MCF 10A (cell line): ENCODE measurements at regions not wholly inside any gene's neighbourhood (a gene's known extent, or its start where the extent isn't known, plus 50 kb on each side); places are given as distances from the start of the nearest gene placed in this dataset.

Source experiments
- BruUV-seq: library from RNA; stranded (reverse); fragments of 400-500 nt; replicated peaks from 2 replicates; lab custom pipeline; 2021; lab: Mats Ljungman, UMichigan
- CTCF ChIA-PET: fragments of 300-600 bp; sonication (Branson Sonifier 250); formaldehyde crosslinking; extraction: SDS; loops from one replicate; lab custom pipeline; 2021; ENCODE audit warnings: antibody characterized with exemption, inconsistent platforms; lab: Yijun Ruan, JAX
- POLR2A ChIA-PET: fragments of 300-600, 350-650 bp; sonication (Branson Sonifier 250); formaldehyde crosslinking; extraction: SDS; loops from one replicate; lab custom pipeline; 2020; ENCODE audit warnings: antibody characterized with exemption, inconsistent platforms; lab: Yijun Ruan, JAX
- DNase-seq: peaks from one replicate; pipeline ENCODE4 v3.0.0-alpha.2; 2018; ENCODE audit not compliant: unreplicated experiment
- H3K27ac Mint-ChIP-seq: one replicate; pipeline ENCODE4 v1.8.0; 2022; ENCODE audit warnings: mild to moderate bottlenecking, low read depth, mixed read lengths; ENCODE audit not compliant: unreplicated experiment
- H3K27me3 Mint-ChIP-seq: one replicate; pipeline ENCODE4 v1.8.0; 2022; ENCODE audit warnings: mixed read lengths; ENCODE audit not compliant: insufficient read depth, unreplicated experiment
- H3K36me3 Mint-ChIP-seq: one replicate; pipeline ENCODE4 v1.8.0; 2022; ENCODE audit warnings: mild to moderate bottlenecking, moderate library complexity, mixed read lengths; ENCODE audit not compliant: insufficient read depth, unreplicated experiment
- H3K4me1 Mint-ChIP-seq: one replicate; pipeline ENCODE4 v1.8.0; 2022; ENCODE audit warnings: mixed read lengths; ENCODE audit not compliant: insufficient read depth, unreplicated experiment
- H3K4me3 Mint-ChIP-seq: one replicate; pipeline ENCODE4 v1.8.0; 2022; ENCODE audit warnings: mild to moderate bottlenecking, moderate library complexity, mixed read lengths; ENCODE audit not compliant: unreplicated experiment
- H3K9me3 Mint-ChIP-seq: one replicate; pipeline ENCODE4 v1.8.0; 2022; ENCODE audit warnings: mixed read lengths; ENCODE audit not compliant: unreplicated experiment
- CTCF ChIP-seq: fragments of 200-600 bp; IDR thresholded peaks from one replicate; pipeline ENCODE4 v1.8.0; 2022; ENCODE audit warnings: antibody characterized with exemption, mild to moderate bottlenecking; ENCODE audit not compliant: unreplicated experiment
- intact Hi-C: fragments of 100-400 bp; cut with micrococcal nuclease; formaldehyde crosslinking; loops from 2 replicates; pipeline ENCODE4 v1.14.1; 2022

DNA sequence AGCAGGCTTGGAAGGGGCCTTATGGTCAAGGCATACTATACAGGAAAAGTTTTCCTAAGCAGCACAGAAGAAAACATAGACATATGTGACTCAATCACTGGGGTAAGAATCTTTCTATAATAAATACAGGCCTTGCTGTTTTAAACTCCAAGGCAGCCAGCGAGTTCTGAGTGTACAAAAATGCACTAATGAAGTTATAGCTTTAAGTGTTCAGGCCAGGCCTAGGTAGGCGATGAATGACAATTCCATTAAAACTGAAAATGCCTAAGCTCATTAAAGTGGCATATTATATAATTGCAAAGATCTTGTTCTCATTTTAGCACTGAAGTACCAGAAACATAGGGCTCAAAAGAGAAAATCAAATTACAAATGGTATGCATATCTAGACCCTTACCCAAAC is 716.4 kb upstream of the HS3ST1 start:
- Mint-ChIP-seq H3K4me3 (no peak overlapping the region), H3K27ac (no peak overlapping the region)
- CTCF ChIA-PET: interaction anchor here (0.6 kb wide), 1 partner anchor 1574 kb away, joined by 3 read pairs; no protein-coding TSS in a partner anchor

GRCh38 chr4:12144051-12144450 is 715.4 kb upstream of the HS3ST1 start:
- no TSS peak for BruUV-seq
- CTCF ChIA-PET: interaction anchor here (0.5 kb wide), 1 partner anchor 54 kb away, joined by 3 read pairs; no protein-coding TSS in a partner anchor
- H3K4me1 Mint-ChIP-seq: no peaks in the 10 kb centered on the region

More for the DNA sequence above, 716.4 kb upstream of the HS3ST1 start:
- Mint-ChIP-seq H3K4me1 (no peaks in the 10 kb centered on the region), H3K36me3 (no peaks in the 10 kb centered on the region), H3K27me3 (no peaks in the 10 kb centered on the region), H3K9me3 (no peaks in the 10 kb centered on the region)
- BruUV-seq: no TSS peak
- intact Hi-C loops: no loop called here
- POLR2A ChIA-PET: interaction anchor here (0.6 kb wide), 1 partner anchor 27 kb away, joined by 5 read pairs; no protein-coding TSS in a partner anchor
- no peak for TF ChIP-seq CTCF
- no peak for DNase-seq

DNA sequence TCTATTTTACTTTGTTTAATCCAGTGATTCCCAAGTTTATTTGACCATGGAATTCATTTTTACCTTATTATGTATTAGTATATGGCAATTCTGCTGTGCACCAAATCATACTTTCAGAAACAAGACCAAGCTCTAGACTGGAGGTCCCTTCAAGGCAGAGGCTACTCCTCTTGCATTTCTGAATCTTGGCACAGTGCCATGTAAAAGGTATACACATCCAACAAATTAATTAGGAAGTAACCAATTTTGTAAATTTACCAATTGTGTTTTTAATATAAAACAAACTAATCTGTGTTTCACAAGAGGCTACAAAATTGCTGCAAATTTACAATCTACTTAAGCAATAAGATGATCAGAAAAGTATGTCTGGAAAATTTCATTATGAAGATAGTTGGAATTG is 712.2 kb upstream of the HS3ST1 start:
- no peak for TF ChIP-seq CTCF
- Mint-ChIP-seq H3K4me3 (no peak overlapping the region), H3K4me1 (peaks cover 6% of the 10 kb centered on the region), H3K27ac (no peak overlapping the region), H3K36me3 (no peaks in the 10 kb centered on the region), H3K9me3 (no peaks in the 10 kb centered on the region), H3K27me3 (no peaks in the 10 kb centered on the region)
- POLR2A ChIA-PET: no interaction called here
- BruUV-seq: no TSS peak
- CTCF ChIA-PET: interaction anchor here (0.6 to 1.0 kb wide), 4 partner anchors 14 to 575 kb away, joined by 3 to 4 read pairs (median 3); no protein-coding TSS in a partner anchor
- DNase-seq: no peak
- intact Hi-C loops: no loop called here

More at GRCh38 chr4:12144051-12144450, 715.4 kb upstream of the HS3ST1 start:
- Mint-ChIP-seq H3K9me3 (no peaks in the 10 kb centered on the region), H3K27ac (no peak overlapping the region), H3K4me3 (no peak overlapping the region), H3K36me3 (no peaks in the 10 kb centered on the region), H3K27me3 (no peaks in the 10 kb centered on the region)
- no peak for TF ChIP-seq CTCF
- POLR2A ChIA-PET: interaction anchor here (0.7 kb wide), 1 partner anchor 1872 kb away, joined by 3 read pairs; no protein-coding TSS in a partner anchor
- DNase-seq: no peak
- intact Hi-C loops: no loop called here

DNA sequence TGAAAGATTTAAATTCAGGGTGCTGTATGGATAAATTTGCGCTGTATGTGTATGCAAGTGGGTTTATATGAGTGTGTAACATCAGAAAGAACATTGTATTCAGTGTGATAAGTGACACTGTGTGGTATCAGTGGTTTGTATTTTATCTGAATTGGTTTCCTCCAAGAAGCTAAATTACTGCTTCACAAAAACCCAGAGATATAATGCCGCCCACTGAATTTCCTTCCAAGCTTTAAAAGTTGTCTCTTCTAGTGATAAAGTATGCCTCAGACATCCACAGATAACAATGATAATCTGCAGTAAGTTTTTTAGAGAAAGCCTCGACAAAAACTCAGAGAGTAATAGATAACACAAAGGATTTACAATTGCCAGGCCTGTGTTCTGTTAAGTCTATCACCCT is 710.6 kb upstream of the HS3ST1 start:
- H3K4me1 Mint-ChIP-seq: peaks cover 6% of the 10 kb centered on the region
- ChIA-PET CTCF (no interaction called here), POLR2A (interaction anchor here (0.6 kb wide), 1 partner anchor 16 kb away, joined by 3 read pairs; no protein-coding TSS in a partner anchor)
- intact Hi-C loops: no loop called here
- DNase-seq: no peak
- no peaks in the 10 kb centered on the region for H3K27me3 Mint-ChIP-seq
- no peak overlapping the region for H3K4me3 Mint-ChIP-seq
- no peak for TF ChIP-seq CTCF
- no TSS peak for BruUV-seq
- no peaks in the 10 kb centered on the region for H3K9me3 Mint-ChIP-seq
- H3K36me3 Mint-ChIP-seq: no peaks in the 10 kb centered on the region
- no peak overlapping the region for H3K27ac Mint-ChIP-seq
